GM13976 (cell line): ENCODE measurements at regions not wholly inside any gene's neighbourhood (a gene's known extent, or its start where the extent isn't known, plus 50 kb on each side); places are given as distances from the start of the nearest gene placed in this dataset.

ENCODE experiments used
- DNase-seq: peaks from one replicate; pipeline ENCODE4 v3.0.0; 2012; ENCODE audit warnings: low spot score
- CTCF ChIP-seq: IDR thresholded peaks from 2 replicates; pipeline ENCODE4 v1.5.1; 2012; ENCODE audit warnings: borderline replicate concordance, mild to moderate bottlenecking; ENCODE audit not compliant: insufficient read depth; ENCODE audit errors: extremely low read depth, missing control alignments, control extremely low read depth
- in situ Hi-C: fragments of 300-500 bp; cut with MboI; formaldehyde crosslinking; loops from one replicate; pipeline ENCODE4 v1.12.0; 2022; ENCODE audit warnings: low sequenced_read_pairs, mixed read lengths, inconsistent platforms; ENCODE audit not compliant: unreplicated experiment

DNA sequence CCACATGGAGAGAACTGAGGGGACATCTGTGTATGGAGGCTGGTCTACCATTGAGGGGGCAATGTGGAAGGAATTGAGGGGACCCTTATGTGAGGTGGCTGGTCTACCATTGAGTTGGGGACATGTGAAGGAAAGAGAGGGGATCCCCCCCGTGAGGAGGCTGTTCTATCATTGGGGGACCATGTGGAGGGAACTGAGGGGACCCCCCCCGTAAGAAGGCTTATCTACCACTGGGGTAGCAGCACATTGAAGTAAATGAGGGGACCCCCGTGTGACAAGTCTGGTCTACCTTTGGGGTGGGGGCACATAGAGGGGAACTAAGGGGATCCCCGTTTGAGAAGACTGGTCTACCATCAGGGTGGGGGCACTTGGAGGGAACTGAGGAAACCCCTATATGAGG, 158.0 kb downstream of the FBLN2 start:
- no peak for TF ChIP-seq CTCF
- in situ Hi-C loops, result no loop called here

GRCh38 chr3:13706451-13706850, 157.5 kb downstream of the FBLN2 start:
- in situ Hi-C loops, result no loop called here
- no peak for DNase-seq
- TF ChIP-seq CTCF, result no peak

More for the DNA sequence above, 158.0 kb downstream of the FBLN2 start:
- DNase-seq, result no peak

DNA sequence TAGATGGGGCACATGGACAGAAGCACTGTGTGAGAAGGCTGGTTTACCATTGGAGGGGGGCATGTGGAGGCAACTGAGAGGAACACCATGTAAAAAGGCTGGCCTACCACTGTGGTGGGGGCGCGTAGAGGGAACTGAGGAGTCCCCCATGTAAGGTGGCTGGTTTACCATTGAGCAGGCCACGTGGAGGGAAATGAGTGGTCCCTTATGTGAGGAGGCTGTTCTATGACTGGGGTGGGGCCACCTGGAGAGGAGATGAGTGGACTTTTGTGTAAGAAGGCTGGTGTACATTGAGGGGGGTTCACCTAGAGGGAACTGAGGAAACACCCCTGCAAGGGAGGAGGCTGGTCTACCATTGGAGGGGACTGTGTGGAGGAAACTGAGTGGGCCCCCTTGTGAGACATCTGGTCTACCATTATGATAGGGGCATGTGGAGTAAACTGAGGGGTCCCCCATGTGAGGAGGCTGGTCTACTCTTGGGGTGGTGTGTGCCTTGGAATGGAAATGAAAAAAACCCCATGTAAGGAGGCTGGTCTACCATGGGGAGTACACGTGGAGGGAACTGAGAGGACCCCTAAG, 156.9 kb downstream of the FBLN2 start:
- TF ChIP-seq CTCF, result no peak
- in situ Hi-C loops, result no loop called here
- no peak for DNase-seq

- TF ChIP-seq CTCF, result no peak
- in situ Hi-C loops, result no loop called here
- no peak for DNase-seq
These were observed 156.1 kb downstream of the FBLN2 start for GRCh38 chr3:13705051-13705450.

- in situ Hi-C loops, result no loop called here
- no peak for TF ChIP-seq CTCF
- DNase-seq, result no peak
These were observed 155.2 kb downstream of the FBLN2 start for GRCh38 chr3:13704174-13704573.

GRCh38 chr3:13703071-13703470, 154.1 kb downstream of the FBLN2 start:
- in situ Hi-C loops, result no loop called here
- no peak for DNase-seq
- TF ChIP-seq CTCF, result no peak
